GM18861 (cell line): ENCODE measurements at regions not wholly inside any gene's neighbourhood (a gene's known extent, or its start where the extent isn't known, plus 50 kb on each side); places are given as distances from the start of the nearest gene placed in this dataset.
"Not testable (repeated sequence)": the region's sequence is repeated elsewhere in the genome, so short reads cannot be mapped to it uniquely, and the experiment has no call there.

Source experiments
- ATAC-seq: cut with Tn5 transposase; IDR thresholded peaks from one replicate; pipeline ENCODE4 v1.9.1; 2021; ENCODE audit not compliant: unreplicated experiment

GRCh38 chr2:16208241-16208797 lies 268.0 kb downstream of the MYCN start:
- no peak for ATAC-seq

GRCh38 chr2:16207611-16208010 lies 267.3 kb downstream of the MYCN start:
- no peak for ATAC-seq

DNA sequence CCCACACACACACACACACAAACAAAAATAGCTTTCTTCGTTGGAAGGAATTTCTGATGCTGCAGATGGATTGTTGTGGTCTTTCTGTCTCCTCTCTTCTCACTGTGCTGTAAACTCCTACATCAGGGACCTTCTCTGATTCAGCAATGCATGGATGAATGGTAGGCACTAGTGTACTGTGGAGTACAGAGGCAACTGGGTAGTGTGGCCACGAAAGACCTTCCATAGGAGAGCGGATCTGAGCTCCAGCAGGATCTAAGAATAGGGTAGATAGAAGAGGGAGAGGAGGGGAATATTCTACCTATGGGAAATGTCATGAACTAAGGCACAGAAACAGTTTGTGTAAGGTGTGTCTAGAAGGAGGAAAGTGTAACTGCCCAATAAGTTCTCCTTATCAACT lies 266.8 kb downstream of the MYCN start:
- ATAC-seq, result no peak

- no peak for ATAC-seq
Observed at GRCh38 chr2:16206191-16206944, 266.0 kb downstream of the MYCN start.

DNA sequence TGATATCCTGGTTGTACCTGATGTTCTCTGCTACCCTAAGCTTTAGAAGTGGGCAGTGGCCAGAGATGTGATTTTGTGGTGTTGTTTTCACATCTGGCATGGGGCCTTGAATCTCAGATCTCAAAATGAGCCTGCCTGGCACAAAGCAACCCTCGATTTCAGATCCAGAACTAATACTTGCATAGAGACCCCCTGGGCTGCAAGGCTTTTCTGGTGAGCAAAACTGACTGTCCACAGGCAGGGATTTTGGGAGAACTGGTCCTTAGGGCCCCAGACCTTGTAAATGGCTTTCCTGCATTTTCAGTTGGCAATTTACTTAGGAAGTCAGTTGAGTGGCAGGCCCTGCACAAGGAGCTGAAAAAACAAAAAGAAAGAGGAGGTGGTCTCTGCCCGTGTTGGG lies 265.3 kb downstream of the MYCN start:
- ATAC-seq, result no peak

- ATAC-seq, result no peak
Observed at GRCh38 chr2:16204886-16205620, 264.7 kb downstream of the MYCN start.

GRCh38 chr2:16204251-16204650 lies 263.9 kb downstream of the MYCN start:
- ATAC-seq, result no peak

GRCh38 chr2:16203691-16204090 lies 263.3 kb downstream of the MYCN start:
- ATAC-seq, result no peak

- ATAC-seq, result no peak
Observed at GRCh38 chr2:16203069-16203468, 262.7 kb downstream of the MYCN start.

GRCh38 chr2:16202266-16203020 lies 262.1 kb downstream of the MYCN start:
- no peak for ATAC-seq

DNA sequence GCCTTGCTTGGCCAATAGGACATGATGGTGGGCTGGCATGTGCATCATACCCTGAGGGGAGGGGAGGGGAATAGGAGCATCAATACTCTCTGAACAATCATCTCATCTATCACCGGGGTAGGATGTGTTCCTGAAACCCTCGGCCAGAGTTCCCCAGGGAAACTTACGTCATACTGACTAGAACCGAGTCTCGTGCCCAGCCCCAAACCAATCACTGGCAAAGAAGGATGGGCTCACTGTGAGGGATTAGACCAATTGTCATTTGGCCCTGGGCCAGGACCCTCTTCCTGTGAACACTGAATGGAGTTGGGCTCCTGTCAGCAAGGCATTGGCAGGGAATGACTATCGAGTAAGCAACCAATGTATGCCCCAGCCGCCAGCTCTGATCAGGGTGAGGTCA lies 261.5 kb downstream of the MYCN start:
- no peak for ATAC-seq

GRCh38 chr2:16200554-16201193 lies 260.3 kb downstream of the MYCN start:
- ATAC-seq, result no peak

DNA sequence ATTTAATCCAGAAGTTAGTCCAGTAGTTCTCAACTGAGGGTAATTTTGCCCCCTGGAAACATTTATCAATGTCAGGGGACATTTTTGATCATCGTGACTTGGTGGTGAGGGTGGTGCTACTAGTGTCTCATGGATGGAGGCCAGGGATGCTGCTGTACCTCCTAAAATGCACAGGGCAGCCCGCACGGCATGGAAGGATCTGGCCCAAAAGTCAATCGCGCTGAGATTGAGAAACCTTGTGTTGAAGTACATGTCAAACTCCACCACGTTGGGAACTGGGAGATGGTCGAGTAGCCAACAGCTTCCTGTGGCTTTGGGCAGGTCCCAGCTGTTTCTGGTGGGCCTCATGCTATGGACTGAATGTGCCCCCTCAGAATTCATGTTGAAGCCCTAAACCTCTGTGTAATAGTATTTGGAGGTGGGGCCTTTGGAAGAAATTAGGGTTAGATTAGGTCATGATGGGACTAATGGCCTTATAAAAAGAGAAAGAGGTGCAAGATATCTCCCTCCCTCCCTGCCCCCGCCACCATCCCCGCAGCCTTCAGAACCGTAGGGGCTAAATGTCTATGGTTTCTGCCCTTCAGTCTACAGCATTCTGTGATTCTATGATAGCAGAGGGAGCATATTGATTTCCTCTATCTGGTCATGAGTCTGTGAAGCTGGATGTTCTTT lies 259.7 kb downstream of the MYCN start:
- no peak for ATAC-seq

GRCh38 chr2:16199241-16199640 lies 258.9 kb downstream of the MYCN start:
- ATAC-seq, result not testable (repeated sequence)

DNA sequence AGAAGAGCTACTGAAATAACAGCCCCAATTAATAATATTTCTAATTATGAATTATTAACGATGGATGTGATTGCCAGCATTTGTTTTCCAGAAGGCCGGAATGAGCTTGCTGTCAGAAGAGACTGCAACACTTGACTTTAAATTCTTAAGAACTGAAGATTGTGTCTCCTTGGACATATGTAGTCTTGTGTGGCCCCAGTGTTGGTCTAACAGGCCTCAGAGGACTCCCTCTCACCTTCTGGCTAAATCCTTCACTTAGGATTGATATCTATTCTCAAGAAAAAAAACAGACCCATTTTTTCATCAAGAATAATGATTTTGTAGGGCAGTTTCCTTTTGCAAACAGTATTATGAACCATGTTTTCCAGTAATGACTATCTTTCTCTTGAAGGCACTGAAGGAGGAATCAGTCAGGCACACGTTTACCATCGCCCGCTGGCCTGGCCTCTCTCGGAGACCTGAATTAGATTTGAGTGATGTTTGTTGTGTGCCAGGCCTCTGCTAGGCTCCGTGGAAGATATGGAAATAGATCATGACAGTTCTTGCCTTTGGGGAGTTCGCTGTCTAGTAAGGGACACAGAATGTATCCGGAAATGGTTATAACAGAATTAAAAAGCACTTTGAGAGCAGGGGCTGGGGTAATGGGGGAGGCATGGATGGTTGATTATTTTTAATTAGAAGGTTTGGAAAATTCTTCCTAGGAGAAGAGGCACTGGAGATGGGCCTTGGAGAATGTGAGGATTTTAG lies 258.0 kb downstream of the MYCN start:
- ATAC-seq, result no peak

- ATAC-seq, result no peak
Observed at GRCh38 chr2:16197504-16198147, 257.3 kb downstream of the MYCN start.

DNA sequence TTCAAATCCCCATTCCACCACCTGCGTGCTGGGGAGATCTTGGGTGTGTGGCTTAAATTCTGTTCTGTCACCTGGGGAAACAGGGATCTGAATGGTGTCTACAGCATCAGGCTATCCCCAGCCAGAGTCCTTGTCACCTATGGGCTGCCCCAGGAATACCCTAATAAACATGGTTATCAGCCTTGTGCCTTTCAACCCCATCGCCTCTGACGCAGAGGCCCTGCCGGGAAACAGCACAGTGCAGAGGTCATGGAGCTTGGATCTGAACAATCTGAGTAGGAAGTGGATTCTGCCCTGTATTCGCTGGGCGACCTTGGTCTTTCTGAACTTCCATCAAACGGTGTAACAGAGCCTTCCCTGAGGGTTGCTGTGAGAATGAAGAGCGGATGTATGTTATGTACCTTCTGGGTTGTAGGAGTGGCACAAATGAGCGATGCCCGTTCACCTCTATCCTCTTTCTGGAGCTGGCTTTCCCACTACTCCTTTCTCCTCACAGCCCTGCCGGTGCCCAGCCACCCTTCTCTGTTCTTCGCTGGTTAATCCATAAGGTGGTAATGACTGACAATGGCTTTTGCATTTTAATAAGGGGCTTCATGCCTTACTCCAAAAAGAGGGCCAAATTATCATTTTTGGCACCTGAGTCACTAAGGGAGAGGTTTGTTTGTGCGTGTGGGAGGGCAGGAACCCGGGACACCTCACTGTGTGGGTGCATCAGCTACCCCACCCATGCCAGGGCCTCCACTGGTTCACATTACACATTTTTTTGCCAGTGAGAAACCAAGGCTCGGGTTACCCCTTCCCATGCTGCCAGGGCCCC lies 256.5 kb downstream of the MYCN start:
- ATAC-seq, result no peak

- ATAC-seq, result no peak
Observed at GRCh38 chr2:16195681-16196070, 255.3 kb downstream of the MYCN start.
